Kasumi-1 (cell line): ENCODE measurements at regions not wholly inside any gene's neighbourhood (a gene's known extent, or its start where the extent isn't known, plus 50 kb on each side); places are given as distances from the start of the nearest gene placed in this dataset.

Experiments
- DNase-seq, 2 experiments: peaks; one replicate each; lab custom pipeline; 2025; lab: John Stamatoyannopoulos, UW

DNA sequence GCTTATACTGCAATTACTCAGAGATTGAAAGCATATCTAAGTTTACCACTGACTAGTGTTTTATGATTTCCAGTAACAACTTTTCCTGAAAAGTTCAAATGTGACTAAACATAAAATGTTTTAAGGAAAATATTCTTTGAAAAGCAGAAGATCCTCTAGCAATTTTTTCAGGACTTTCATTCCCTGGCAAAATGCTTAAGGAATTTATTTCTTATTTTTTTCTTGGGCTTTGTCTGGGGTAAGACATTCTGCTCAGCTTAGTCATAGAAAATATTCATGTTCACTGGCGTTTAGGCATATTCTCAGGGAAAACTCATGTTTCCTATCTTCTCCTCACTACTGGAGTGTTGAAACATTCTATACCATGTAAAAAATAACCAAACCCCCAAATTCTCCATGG is 235.3 kb upstream of the CEP162 start:
- DNase-seq = no peak

GRCh38 chr6:84461461-84461860 is 234.0 kb upstream of the CEP162 start:
- DNase-seq = no peak

DNA sequence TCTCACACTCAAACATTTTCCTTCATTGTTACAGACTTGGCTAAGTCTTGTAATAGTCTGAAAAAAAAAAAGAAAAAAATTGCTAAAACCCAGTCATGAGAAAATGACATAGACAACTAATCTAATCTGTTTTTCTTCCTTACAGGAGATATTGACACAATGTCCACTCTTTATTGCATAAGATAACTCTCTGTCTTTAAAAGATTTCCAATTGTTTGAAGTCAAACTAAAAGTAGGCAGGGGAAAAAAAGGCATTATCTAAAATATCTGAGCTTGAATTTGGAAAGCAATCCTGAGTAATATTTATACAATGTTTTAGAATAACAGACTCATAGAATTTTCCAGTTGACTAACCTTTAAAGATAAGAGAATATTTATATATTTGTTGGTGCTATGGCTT is 233.0 kb upstream of the CEP162 start:
- no peak for DNase-seq

- DNase-seq = no peak
These were observed 232.0 kb upstream of the CEP162 start for GRCh38 chr6:84459401-84459800.

GRCh38 chr6:84458271-84458670 is 230.8 kb upstream of the CEP162 start:
- DNase-seq = no peak

GRCh38 chr6:84457276-84457675 is 229.8 kb upstream of the CEP162 start:
- no peak for DNase-seq

DNA sequence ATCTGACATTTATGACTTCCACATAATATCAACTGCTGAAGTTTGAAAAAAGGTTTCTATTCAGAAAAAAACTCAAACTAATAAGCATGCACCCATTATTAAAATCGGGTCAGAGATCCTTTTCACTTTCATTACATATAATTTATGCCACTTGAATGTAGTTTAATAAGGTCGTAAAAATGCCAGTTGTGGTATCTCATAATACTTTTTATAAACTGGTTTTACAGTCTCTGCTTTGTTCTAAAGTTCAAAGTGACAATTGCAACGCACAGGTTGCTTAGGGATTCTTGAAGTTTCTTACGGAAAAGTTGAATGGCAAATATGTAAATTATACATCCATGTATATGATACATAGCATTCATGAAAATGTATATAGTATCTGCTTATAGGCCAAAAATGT is 229.4 kb upstream of the CEP162 start:
- no peak for DNase-seq

GRCh38 chr6:84455511-84456029 is 228.1 kb upstream of the CEP162 start:
- DNase-seq = peak in 1 of 2 experiments; percentile 3

DNA sequence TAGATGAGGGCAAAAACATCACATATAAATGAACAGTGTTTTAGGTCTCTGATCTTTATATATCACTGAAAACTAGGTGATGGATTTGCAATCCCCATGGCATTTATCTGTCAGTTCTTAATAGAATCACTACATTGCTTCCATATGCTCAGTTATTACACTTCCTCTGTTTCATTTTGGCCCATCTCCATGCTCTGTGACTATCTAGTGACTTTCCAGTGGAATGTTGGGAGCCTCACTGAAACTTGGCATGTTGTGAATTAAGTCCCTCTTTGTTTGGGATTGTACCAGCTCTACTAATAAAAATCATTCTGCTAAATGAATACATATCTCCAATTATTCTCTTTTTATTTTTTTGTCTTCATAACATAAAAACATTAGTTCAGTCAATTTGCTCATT is 226.1 kb upstream of the CEP162 start:
- no peak for DNase-seq

GRCh38 chr6:84450018-84450417 is 222.6 kb upstream of the CEP162 start:
- no peak for DNase-seq

DNA sequence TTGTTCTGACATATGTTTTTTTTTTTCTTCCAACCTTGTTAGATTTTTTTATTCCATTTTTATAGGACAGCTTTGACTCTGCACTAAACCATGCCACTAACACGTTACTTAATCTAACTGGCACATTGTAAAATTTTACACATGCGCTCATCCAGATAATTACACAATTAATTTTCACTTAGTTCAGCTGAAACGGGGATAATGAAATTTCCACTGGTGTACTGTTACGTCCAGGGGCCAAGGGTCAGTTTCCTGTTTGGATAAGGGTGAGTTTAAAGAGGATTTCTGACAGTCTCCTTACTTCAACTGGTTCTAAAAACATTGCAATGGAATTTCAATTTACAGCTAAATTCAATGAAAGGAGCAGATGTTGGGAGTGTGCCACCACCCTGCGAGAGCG is 221.8 kb upstream of the CEP162 start:
- DNase-seq = no peak

GRCh38 chr6:84448331-84448730 is 220.9 kb upstream of the CEP162 start:
- DNase-seq = no peak

- no peak for DNase-seq
These were observed 220.2 kb upstream of the CEP162 start for GRCh38 chr6:84447651-84448050.

GRCh38 chr6:84445068-84445467 is 217.6 kb upstream of the CEP162 start:
- no peak for DNase-seq

- DNase-seq = no peak
These were observed 214.8 kb upstream of the CEP162 start for GRCh38 chr6:84442208-84442607.

DNA sequence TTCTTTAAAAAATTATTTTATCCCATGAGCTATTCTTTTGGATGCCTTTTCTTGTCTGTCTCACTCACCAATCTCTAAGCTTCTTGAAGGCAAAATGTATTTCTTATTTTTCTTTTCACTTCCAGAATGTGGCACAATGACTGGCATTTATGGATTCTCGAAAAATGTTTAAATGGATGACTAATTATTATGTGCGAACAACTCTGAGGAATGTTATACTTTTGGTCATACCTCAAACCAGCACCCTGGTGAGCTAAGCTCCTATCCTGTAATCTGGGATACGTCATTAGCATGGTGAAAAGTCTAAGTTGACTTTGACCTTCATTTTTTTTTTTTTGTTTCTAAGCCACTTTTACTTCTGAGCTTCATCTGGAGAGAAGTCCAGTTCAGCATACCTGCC is 214.0 kb upstream of the CEP162 start:
- DNase-seq = no peak

- no peak for DNase-seq
These were observed 207.1 kb upstream of the CEP162 start for GRCh38 chr6:84434550-84434949.

- DNase-seq = no peak
These were observed 205.2 kb upstream of the CEP162 start for GRCh38 chr6:84432619-84433018.

DNA sequence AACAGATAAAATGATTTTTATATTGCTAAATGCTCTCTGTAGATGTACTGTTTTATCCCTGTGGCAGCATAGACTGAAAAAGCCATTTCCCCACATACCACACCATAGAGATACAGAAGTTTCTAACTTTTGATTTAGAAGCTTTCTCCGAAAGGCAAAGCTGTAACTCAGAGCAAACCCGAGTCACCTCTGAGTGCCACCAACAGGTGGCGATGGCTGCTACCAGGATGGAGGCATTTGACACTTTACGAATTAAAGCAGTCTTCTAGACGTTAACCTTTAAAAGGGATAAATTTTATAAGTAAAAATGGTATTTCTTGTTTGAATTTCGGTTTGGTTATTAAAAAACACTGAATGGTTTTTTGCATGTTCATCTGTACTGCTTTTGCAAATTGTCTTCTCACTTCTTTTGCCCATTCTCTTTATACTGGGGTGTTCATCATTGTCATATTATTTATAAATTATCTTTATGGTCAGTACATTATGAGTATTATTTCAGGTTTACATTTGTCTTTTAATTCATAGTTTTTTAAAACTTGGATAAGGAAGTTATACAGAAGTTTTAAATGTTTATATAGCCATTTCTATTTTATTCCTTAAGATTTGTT is 201.0 kb upstream of the CEP162 start:
- peak; percentile 60 to 64 for DNase-seq

DNA sequence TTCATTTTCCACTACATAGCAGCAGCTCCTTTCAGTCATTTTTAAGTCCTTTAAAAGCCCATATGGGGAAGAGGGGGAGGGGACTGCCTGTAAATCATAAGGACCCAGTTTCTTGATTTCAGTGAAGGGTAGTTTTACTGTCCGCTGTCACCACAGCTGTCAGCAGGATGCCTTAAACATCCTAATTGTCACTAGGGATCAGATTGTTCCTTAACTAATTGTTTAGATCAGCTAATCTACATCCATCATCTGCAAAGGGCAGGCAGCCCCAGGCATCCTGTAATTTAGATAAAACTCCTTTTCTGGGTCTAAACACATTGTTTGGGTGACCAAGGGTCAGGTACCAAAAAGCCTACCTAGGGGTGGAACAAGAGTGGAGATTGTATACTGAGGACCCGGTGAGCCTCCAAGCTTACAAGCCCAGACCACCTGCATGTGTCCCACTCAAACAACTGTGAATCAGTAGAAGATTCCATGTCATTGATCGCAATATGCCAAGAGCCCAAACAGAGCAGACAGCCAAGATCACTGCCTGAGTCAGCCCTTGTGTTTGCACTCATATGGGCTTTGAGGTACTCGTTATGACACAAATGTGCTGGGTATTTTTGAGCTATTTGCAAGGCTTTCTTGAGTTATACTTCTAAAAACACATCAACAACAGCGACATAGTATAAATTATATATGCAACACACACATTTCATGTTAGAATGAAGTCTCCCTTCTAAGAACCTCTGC is 198.7 kb upstream of the CEP162 start:
- DNase-seq = no peak

DNA sequence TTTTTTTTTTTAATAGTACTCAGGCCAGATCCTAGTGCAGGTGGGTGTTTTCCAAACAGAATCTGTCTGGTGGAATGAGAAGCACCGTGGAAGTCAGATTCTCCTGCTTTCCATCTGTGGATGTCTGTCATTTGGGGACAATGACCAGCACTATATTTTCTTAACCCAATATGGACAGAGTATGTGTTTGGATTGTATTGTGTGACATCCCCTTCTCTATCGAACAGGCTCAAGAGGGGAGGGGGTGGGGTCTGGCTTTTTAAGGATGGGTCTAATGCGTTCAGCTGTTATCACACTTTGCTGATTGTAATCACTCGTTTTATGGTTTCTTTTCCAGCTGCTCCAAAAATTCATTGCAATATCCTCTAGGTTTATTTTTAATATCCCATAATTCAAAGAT is 197.5 kb upstream of the CEP162 start:
- DNase-seq = no peak

DNA sequence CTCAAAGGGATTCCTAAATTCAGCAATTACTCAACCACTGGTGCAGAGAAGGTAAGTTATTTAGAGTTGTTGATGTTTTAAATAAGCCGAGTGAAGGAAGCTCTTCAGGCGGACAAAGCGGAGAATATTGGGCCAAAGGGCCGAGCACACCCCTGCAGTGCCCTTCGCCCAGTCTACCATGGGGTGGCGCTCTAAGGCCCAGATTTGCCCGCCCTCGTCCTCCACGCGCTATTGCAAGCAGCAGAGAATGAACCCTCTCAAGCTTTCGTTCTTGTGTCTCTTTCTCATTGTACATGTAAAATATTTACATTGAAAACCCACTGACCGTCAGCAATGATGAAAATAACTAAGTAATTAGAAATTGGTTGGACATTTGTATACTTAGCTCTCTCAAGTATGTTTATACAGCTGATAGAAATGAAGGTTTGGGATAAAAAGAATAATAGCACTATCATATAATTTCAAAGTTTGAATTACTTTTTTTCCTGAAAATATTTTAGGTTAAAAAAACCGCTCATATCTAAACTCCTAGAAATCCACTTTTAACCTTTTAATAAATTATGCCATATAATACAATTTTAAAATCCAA is 195.0 kb upstream of the CEP162 start:
- peak; percentile 68 to 73 for DNase-seq

- DNase-seq = no peak
These were observed 193.6 kb upstream of the CEP162 start for GRCh38 chr6:84421031-84421430.
